Activated CD8-positive, alpha-beta memory T cell treated with anti-CD3 and anti-CD28 coated beads for 36 hours (primary cell): ENCODE measurements at regions not wholly inside any gene's neighbourhood (a gene's known extent, or its start where the extent isn't known, plus 50 kb on each side); places are given as distances from the start of the nearest gene placed in this dataset.
"Not testable (repeated sequence)": the region's sequence is repeated elsewhere in the genome, so short reads cannot be mapped to it uniquely, and the experiment has no call there.

Experiments used
- CTCF ChIA-PET: fragments of 350-600 bp; sonication (Branson Sonifier 250); formaldehyde crosslinking; loops from one replicate; lab custom pipeline; 2021; ENCODE audit warnings: antibody characterized with exemption; lab: Charles Lee
- POLR2A ChIA-PET: fragments of 350-600 bp; sonication (Branson Sonifier 250); formaldehyde crosslinking; loops from one replicate; lab custom pipeline; 2021; ENCODE audit warnings: antibody characterized with exemption; lab: Charles Lee

DNA sequence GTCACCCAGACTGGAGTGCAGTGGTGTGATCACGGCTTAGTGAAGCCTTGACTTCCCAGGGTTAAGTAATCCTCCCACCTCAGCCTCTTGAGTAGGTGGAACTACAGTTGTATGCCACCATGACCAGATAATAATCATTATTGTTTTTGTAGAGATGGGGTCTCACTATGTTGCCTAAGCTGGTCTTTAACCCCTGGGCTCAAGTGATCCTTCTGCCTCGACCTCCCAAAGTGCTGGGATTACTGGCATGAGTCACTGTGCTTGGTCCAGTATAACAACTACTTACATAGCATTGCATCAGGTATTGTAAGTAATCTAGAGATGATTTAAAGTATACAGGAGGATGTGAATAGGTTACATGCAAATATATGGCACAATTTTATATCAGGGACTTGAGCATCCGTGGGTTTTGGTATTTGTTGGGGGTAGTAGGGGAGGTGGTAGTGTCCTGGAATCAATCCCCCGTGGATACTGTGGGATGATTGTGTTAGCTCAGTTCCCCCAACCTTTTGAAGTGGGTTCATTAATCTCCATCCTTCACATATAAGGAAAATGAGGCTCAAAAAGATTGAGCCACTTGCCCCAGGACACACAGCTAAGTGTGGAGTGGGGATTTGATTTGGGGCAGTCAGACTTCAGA lies 61.4 kb upstream of the CNIH3 start:
- ChIA-PET POLR2A (no interaction called here), CTCF (no interaction called here)

DNA sequence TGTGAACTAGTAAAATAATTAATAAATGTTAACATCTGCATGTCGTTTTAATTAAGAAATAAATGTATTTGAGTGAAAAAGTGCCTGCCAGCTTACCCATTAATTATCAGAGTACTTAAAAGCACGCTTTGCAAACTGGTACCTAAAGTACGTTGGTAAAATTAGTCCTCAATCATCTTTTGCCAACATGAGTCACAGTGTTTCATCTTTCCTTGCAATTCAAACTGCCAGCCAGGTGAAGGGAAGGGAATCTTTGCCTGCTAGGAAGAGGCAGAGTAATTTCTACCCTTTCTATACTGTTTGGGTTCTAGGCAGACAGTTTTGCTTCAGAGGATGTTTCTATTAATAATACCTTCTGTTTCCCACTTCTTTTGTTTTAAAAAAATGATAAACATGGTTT lies 57.2 kb upstream of the CNIH3 start:
- CTCF ChIA-PET: no interaction called here
- POLR2A ChIA-PET: no interaction called here

DNA sequence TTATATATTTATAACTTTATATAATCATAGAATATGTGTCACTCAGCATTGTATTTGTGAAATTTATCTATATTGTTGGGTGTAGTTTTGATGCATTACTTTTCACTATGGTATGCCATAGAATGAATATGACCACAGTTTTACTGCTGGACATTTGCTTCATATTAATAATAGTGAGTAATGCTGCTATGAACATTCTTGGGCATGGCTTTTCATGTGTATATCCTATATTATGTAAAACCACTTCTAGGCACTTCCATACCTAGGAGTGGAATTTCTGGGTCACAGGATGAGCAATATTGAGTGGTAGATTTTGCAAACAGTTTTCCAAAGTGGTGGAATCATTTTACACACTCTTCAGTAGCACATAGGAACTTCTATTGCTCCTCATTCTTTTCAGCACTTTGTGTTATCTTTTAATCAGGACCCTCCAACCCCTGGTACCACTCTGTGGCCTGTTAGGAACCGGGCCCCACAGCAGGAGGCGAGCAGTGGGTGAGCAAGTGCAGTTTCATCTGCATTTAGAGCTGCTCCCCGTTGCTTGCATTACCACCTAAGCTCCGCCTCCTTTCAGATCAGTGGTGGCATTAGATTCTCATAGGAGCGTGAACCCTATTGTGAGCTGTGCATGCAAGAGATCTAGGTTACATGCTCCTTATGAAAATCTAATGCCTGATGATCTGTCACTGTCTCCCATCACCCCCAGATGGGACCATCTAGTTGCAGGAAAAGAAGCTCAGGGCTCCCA lies 56.0 kb upstream of the CNIH3 start:
- CTCF ChIA-PET: no interaction called here
- POLR2A ChIA-PET: no interaction called here

DNA sequence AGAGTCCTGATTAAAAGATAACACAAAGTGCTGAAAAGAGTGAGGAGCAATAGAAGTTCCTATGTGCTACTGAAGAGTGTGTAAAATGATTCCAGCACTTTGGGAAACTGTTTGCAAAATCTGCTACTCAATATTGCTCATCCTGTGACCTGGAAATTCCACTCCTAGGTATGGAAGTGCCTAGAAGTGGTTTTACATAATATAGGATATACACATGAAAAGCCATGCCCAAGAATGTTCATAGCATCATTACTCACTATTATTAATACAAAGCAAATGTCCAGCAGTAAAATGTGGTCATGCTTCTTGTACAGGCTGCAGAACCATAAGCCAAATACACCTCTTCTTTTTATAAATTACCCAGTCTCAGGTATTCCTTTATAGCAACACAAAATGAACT lies 53.2 kb upstream of the CNIH3 start:
- POLR2A ChIA-PET: not testable (repeated sequence)

DNA sequence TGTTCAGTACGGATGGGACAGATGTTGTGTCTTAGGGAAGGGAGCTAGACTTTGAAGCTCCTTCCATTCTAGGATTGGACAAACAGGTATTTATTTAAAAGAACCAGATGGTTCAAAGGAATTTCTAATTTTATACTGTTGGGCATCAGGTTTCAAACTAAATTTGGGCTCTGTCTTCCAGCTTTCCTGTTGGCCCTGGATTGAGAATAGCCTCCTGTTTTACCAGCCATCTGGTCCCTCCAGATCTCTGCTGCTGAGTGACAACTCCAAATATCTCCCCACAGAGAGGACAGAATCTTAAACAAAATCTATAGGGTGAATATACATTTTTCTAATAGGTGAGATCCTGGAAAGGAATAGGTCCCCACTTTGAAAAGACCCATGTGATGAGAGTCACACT lies 52.5 kb upstream of the CNIH3 start:
- CTCF ChIA-PET: no interaction called here
- POLR2A ChIA-PET: no interaction called here

More for the DNA sequence above, 53.2 kb upstream of the CNIH3 start:
- CTCF ChIA-PET: not testable (repeated sequence)

DNA sequence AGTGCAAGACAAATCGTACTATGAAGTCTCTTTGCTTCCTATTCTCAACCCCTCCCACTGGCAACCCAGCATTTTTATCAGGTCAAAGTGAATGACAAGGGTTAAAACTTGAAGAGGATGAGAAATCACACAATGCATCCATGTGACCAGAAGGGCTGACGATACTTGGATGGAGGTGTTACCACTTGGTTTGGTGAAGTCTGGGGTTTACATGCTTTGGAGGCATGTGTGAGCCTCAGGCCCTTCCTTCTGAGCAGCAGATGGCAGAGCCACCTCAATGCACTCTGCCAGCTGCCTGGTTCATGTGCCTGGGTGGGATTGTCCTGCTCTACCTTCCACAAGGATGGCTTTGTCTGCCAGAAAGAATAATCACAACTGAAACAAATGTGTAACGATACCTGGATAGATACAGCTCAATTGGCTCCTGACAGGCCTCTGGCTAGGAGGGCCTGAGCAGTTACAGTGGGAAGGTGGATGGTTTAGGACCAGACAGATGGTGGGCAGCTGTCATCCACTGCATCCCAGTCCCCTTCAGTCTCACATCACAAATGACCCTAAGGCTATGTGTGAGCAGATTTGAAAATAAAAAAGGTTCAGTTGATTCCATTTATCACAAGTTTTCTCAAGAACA lies 51.5 kb upstream of the CNIH3 start:
- CTCF ChIA-PET: no interaction called here
- POLR2A ChIA-PET: no interaction called here

DNA sequence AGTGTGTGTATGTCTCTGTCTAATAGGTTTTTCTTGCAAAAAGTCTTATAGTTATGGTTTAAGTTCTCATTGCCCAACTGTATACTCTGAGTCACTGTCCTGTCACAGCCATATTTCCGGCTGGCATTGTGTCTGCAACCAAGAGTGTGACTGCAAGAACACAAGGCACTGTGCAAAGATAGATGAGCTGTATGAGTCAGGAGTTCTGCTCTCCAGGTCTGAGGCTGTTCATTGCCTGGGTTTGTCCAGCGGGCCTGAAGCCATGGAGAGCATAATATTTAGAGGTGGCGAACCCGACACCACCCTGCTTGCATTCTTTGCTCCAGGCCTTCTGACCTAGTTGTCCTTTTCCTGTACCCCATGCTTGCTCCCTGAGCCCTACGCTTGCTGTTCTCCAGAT lies 50.9 kb upstream of the CNIH3 start:
- POLR2A ChIA-PET: no interaction called here
- CTCF ChIA-PET: no interaction called here

DNA sequence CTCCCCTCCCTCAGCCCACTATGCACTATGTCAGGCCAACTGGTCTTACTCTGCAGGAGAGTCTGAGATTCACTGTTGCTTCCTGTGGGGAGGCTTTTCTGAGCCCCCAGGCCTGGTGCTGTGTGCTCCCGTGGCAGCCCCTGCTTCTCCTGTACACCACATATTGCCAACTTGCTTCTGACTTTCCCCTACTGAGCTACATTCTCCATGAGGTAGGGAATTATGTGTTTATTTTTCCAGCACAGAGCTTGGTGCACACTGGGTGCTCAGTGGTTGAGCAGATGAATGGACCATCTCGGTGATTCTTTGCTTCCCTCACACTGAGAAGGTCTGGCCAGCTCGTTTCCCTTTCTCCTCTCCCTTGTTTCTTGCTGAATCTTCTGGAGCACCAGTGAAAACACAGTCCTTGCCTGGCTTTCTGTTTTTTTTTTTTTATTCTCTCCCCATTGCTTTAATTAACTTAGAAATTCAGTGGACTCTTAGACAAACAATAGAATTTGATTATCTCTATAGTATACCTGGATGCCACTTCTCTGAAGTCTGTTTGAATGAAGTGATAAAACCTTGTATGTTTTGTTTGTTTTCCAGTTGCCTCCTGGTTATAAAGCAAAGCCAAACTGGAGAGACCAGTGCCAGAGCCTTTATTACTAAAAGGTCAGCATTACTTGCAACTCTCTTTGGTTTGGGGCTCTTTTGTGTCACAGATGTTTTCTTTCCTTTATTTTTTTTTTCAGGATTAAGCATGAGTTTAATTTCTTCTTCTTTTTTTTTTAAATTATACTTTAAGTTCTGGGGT lies 50.3 kb upstream of the CNIH3 start:
- ChIA-PET CTCF (no interaction called here), POLR2A (no interaction called here)
